H9 (cell line): ENCODE measurements at regions not wholly inside any gene's neighbourhood (a gene's known extent, or its start where the extent isn't known, plus 50 kb on each side); places are given as distances from the start of the nearest gene placed in this dataset.

ENCODE experiments used
- DNase-seq: peaks from one replicate; pipeline ENCODE4 v3.0.0-alpha.2; 2017
- H2AFZ ChIP-seq: one replicate; pipeline ENCODE4 v1.6.1; 2013; ENCODE audit warnings: mild to moderate bottlenecking, low read length, control low read depth, moderate library complexity
- H2AK5ac ChIP-seq: 2 replicates; pipeline ENCODE4 v1.6.1; 2013; ENCODE audit warnings: low read length, control low read depth, mixed read lengths; ENCODE audit not compliant: insufficient read length
- H2BK120ac ChIP-seq: one replicate; pipeline ENCODE4 v1.6.1; 2013; ENCODE audit warnings: low read depth, mild to moderate bottlenecking, low read length, control low read depth, inconsistent platforms; ENCODE audit not compliant: poor library complexity, severe bottlenecking
- H2BK12ac ChIP-seq: 2 replicates; pipeline ENCODE4 v1.6.1; 2013; ENCODE audit warnings: low read length, control low read depth, mixed read lengths, low read depth; ENCODE audit not compliant: insufficient read length
- H2BK15ac ChIP-seq: 2 replicates; pipeline ENCODE4 v1.6.1; 2013; ENCODE audit warnings: low read depth, low read length, control low read depth
- H2BK20ac ChIP-seq: one replicate; pipeline ENCODE4 v1.6.1; 2013; ENCODE audit warnings: low read depth, mild to moderate bottlenecking, low read length, control low read depth, inconsistent platforms; ENCODE audit not compliant: poor library complexity, severe bottlenecking
- H2BK5ac ChIP-seq: 2 replicates; pipeline ENCODE4 v1.6.1; 2013; ENCODE audit warnings: low read length, control low read depth, mixed read lengths; ENCODE audit not compliant: insufficient read length
- H3K14ac ChIP-seq: 2 replicates; pipeline ENCODE4 v1.6.1; 2013; ENCODE audit warnings: low read length, control low read depth; ENCODE audit not compliant: insufficient read depth
- H3K18ac ChIP-seq: 2 replicates; pipeline ENCODE4 v1.6.1; 2013; ENCODE audit warnings: low read depth, mild to moderate bottlenecking, mixed read lengths, low read length, control low read depth; ENCODE audit not compliant: insufficient read length
- H3K23ac ChIP-seq: 2 replicates; pipeline ENCODE4 v1.6.1; 2013; ENCODE audit warnings: low read length, control low read depth, mixed read lengths, low read depth; ENCODE audit not compliant: insufficient read length
- H3K23me2 ChIP-seq: 2 replicates; pipeline ENCODE4 v1.6.1; 2013; ENCODE audit warnings: low read depth, mild to moderate bottlenecking, mixed read lengths, low read length, control low read depth; ENCODE audit not compliant: insufficient read length, poor library complexity, severe bottlenecking
- H3K27ac ChIP-seq: 2 replicates; pipeline ENCODE4 v1.5.1; 2013; ENCODE audit warnings: low read length, control low read depth, mixed read lengths, low read depth; ENCODE audit not compliant: insufficient read length
- H3K27me3 ChIP-seq: 2 replicates; pipeline ENCODE4 v1.6.1; 2013; ENCODE audit warnings: low read length, control low read depth, inconsistent platforms; ENCODE audit not compliant: insufficient read depth
- H3K4ac ChIP-seq: 2 replicates; pipeline ENCODE4 v1.6.1; 2013; ENCODE audit warnings: low read depth, mild to moderate bottlenecking, control low read depth, inconsistent platforms, low read length, moderate library complexity
- H3K4me1 ChIP-seq: 2 replicates; pipeline ENCODE4 v1.6.1; 2013; ENCODE audit warnings: low read length, control low read depth, inconsistent platforms; ENCODE audit not compliant: insufficient read depth
- H3K4me2 ChIP-seq: 2 replicates; pipeline ENCODE4 v1.6.1; 2013; ENCODE audit warnings: low read length, control low read depth, mixed read lengths; ENCODE audit not compliant: insufficient read length, insufficient read depth
- H3K56ac ChIP-seq: 2 replicates; pipeline ENCODE4 v1.6.1; 2013; ENCODE audit warnings: low read depth, mild to moderate bottlenecking, mixed read lengths, low read length, control low read depth; ENCODE audit not compliant: insufficient read length
- H3K79me1 ChIP-seq: 2 replicates; pipeline ENCODE4 v1.6.1; 2013; ENCODE audit warnings: low read depth, mild to moderate bottlenecking, moderate library complexity, low read length, control low read depth, inconsistent platforms; ENCODE audit not compliant: insufficient read depth, poor library complexity, severe bottlenecking
- H3K79me2 ChIP-seq: 2 replicates; pipeline ENCODE4 v1.6.1; 2013; ENCODE audit warnings: low read length, control low read depth, inconsistent platforms; ENCODE audit not compliant: insufficient read depth
- H3K9ac ChIP-seq: 2 replicates; pipeline ENCODE4 v1.6.1; 2013; ENCODE audit warnings: low read length, control low read depth, mixed read lengths; ENCODE audit not compliant: insufficient read length; ENCODE audit errors: extremely low read depth
- H3K9me3 ChIP-seq: one replicate; pipeline ENCODE4 v1.6.1; 2013; ENCODE audit warnings: low read depth, low read length, inconsistent platforms; ENCODE audit not compliant: control insufficient read depth
- H3T11ph ChIP-seq: one replicate; pipeline ENCODE4 v1.6.1; 2013; ENCODE audit warnings: mild to moderate bottlenecking, low read length, control low read depth, inconsistent platforms
- H4K20me1 ChIP-seq: one replicate; pipeline ENCODE4 v1.6.1; 2013; ENCODE audit not compliant: control insufficient read depth, insufficient read length, insufficient read depth
- H4K5ac ChIP-seq: 2 replicates; pipeline ENCODE4 v1.6.1; 2013; ENCODE audit warnings: low read depth, mild to moderate bottlenecking, mixed read lengths, low read length, control low read depth; ENCODE audit not compliant: insufficient read length
- H4K8ac ChIP-seq: replicated peaks from 2 replicates; pipeline ENCODE4 v1.6.1; 2013; ENCODE audit warnings: low read length, control low read depth, mixed read lengths, low read depth; ENCODE audit not compliant: insufficient read length
- H4K91ac ChIP-seq: 2 replicates; pipeline ENCODE4 v1.6.1; 2013; ENCODE audit warnings: low read depth, mild to moderate bottlenecking, moderate library complexity, mixed read lengths, low read length, control low read depth; ENCODE audit not compliant: insufficient read length
- H3K27ac Mint-ChIP-seq, 3 experiments: 2 replicates in 2 of 3; 3 replicates in 1 of 3; pipeline ENCODE4 v1.8.0; 2020 to 2021; ENCODE audit warnings: mixed read lengths in 3 of 3, mild to moderate bottlenecking in 1 of 3, moderate library complexity in 1 of 3
- H3K27me3 Mint-ChIP-seq: 2 replicates; pipeline ENCODE4 v1.8.0; 2021; ENCODE audit warnings: low read depth, mild to moderate bottlenecking, moderate library complexity, mixed read lengths
- H3K36me3 Mint-ChIP-seq, 3 experiments: 2 replicates in 2 of 3; 3 replicates in 1 of 3; pipeline ENCODE4 v1.8.0; 2020 to 2021; ENCODE audit warnings: low read depth in 3 of 3, mixed read lengths in 3 of 3; ENCODE audit not compliant: insufficient read depth in 1 of 3
- H3K4me1 Mint-ChIP-seq, 2 experiments: 2 replicates each; pipeline ENCODE4 v1.8.0; 2020; ENCODE audit warnings: mixed read lengths in 2 of 2
- H3K4me3 Mint-ChIP-seq, 2 experiments: 2 replicates in 1 of 2; 3 replicates in 1 of 2; pipeline ENCODE4 v1.8.0; 2020 to 2021; ENCODE audit warnings: mild to moderate bottlenecking in 2 of 2, mixed read lengths in 2 of 2, moderate library complexity in 1 of 2
- H3K9me3 Mint-ChIP-seq, 2 experiments: 2 replicates in 1 of 2; 3 replicates in 1 of 2; pipeline ENCODE4 v1.8.0; 2020; ENCODE audit warnings: mild to moderate bottlenecking in 2 of 2, mixed read lengths in 2 of 2, moderate library complexity in 1 of 2
- WGBS: extraction: QIAGEN DNeasy Blood & Tissue Kit; methylation state at CpG from one replicate; pipeline ENCODE4 v1.1.7; 2013; ENCODE audit warnings: missing lambda C conversion rate, low lambda C conversion rate, mixed read lengths; ENCODE audit not compliant: insufficient read length; ENCODE audit errors: extremely low coverage; 5-methylcytosine and 5-hydroxymethylcytosine counted together
- TF ChIP-seq, protein P1 (sequence below): fragments of 200-600 bp; sonication (generic); conservative IDR thresholded peaks from 3 replicates; pipeline ENCODE4 v1.8.0; 2021; ENCODE audit warnings: antibody characterized with exemption, mild to moderate bottlenecking

DNA sequence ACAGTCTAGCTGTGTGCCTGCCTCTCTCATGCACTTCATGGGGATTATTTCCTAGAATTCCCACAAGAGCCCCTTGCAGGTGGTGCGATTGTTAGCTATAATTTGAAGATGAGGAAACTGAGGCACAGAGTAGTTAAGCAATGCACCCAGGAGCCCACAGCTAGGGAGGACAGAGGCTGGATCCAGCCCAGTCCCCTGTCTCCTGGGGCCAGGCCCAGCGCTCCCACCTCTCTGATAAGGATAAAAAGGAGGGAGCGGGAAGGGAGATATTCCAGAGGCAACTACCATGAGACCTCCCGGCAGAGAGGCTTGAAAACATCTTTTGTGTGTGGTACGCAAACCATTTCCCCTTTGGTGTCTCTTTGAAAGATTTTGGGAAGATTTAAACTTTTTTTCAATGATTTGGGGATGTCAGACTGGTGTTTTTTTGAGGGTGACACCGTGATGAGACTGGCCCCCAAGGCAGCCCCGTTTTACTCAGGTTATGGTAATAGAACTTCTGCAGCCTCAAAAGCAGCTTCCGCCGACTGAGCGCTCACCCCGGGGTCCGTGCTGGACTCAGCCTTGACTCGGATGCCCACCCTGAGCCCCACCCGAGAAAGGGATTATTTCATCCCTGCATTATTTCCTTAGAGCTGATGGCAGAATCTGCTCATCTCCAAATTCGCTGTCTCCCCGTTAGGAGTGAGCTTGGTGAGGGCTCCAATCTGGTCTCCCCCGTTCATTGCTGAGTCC is 144.7 kb upstream of the IER5L start:
- no peak overlapping the region for H4K91ac ChIP-seq
- H3K14ac ChIP-seq, result no peak overlapping the region
- no peak overlapping the region for H2BK120ac ChIP-seq
- H3K27ac Mint-ChIP-seq, result no peak overlapping the region; a peak in 1 of 7 replicates
- 0 out of 2 replicates have a peak, but pooled peaks cover 1% of the 10 kb centered on the region for H3K27me3 Mint-ChIP-seq
- no peak overlapping the region for H3T11ph ChIP-seq
- H3K4me2 ChIP-seq, result no peak overlapping the region
- no peak overlapping the region for H3K23ac ChIP-seq
- H4K5ac ChIP-seq, result no peak overlapping the region
- WGBS, result no CpG with 5 or more reads among the region's 17 CpGs
- H3K27me3 ChIP-seq, result no peaks in the 10 kb centered on the region
- no peak overlapping the region for H2AFZ ChIP-seq
- H3K36me3 Mint-ChIP-seq, result no peaks in the 10 kb centered on the region; a peak in 2 of 7 replicates
- H3K9me3 Mint-ChIP-seq, result no peaks in the 10 kb centered on the region; a peak in 1 of 5 replicates
- no peak overlapping the region for H3K56ac ChIP-seq
- no peak overlapping the region for H3K4me3 Mint-ChIP-seq
- H2BK5ac ChIP-seq, result no peak overlapping the region
- H4K20me1 ChIP-seq, result no peaks in the 10 kb centered on the region
- no peak overlapping the region for H4K8ac ChIP-seq
- no peak overlapping the region for H3K27ac ChIP-seq
- H2AK5ac ChIP-seq, result no peak overlapping the region
- TF ChIP-seq, protein P1, sequence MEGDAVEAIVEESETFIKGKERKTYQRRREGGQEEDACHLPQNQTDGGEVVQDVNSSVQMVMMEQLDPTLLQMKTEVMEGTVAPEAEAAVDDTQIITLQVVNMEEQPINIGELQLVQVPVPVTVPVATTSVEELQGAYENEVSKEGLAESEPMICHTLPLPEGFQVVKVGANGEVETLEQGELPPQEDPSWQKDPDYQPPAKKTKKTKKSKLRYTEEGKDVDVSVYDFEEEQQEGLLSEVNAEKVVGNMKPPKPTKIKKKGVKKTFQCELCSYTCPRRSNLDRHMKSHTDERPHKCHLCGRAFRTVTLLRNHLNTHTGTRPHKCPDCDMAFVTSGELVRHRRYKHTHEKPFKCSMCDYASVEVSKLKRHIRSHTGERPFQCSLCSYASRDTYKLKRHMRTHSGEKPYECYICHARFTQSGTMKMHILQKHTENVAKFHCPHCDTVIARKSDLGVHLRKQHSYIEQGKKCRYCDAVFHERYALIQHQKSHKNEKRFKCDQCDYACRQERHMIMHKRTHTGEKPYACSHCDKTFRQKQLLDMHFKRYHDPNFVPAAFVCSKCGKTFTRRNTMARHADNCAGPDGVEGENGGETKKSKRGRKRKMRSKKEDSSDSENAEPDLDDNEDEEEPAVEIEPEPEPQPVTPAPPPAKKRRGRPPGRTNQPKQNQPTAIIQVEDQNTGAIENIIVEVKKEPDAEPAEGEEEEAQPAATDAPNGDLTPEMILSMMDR, result no peak
- H3K23me2 ChIP-seq, result no peaks in the 10 kb centered on the region
- H3K9ac ChIP-seq, result no peak overlapping the region
- DNase-seq, result peak; percentile 21
- no peak overlapping the region for H3K18ac ChIP-seq
- no peak overlapping the region for H2BK15ac ChIP-seq
- no peak overlapping the region for H2BK12ac ChIP-seq
- no peaks in the 10 kb centered on the region for H3K4me1 ChIP-seq
- H3K9me3 ChIP-seq, result no peaks in the 10 kb centered on the region
- no peaks in the 10 kb centered on the region for H3K79me1 ChIP-seq
- no peak overlapping the region for H3K4ac ChIP-seq
- no peak overlapping the region for H2BK20ac ChIP-seq
- H3K79me2 ChIP-seq, result no peaks in the 10 kb centered on the region
- H3K4me1 Mint-ChIP-seq, result peaks cover 2 to 28% of the 10 kb centered on the region in 2 experiments
